ENCODE measurements at regions not wholly inside any gene's neighbourhood (a gene's known extent, or its start where the extent isn't known, plus 50 kb on each side); places are given as distances from the start of the nearest gene placed in this dataset.

GRCh38 chr4:97016186-97016907 lies 1126.9 kb downstream of the STPG2 start:
- no peak for TF ChIP-seq CTCF (IDR thresholded peaks at IDR 0.05)
- no peak for TF ChIP-seq POLR2AphosphoS5 (IDR thresholded peaks at IDR 0.05)
- TF ChIP-seq EP300 (IDR thresholded peaks at IDR 0.05; ENCODE audit: low read depth) = no peak

Data from transverse colon (tissue), 4 donors.